ENCODE measurements at regions not wholly inside any gene's neighbourhood (a gene's known extent, or its start where the extent isn't known, plus 50 kb on each side); places are given as distances from the start of the nearest gene placed in this dataset.

- DNase-seq = no peak
Observed at GRCh38 chr4:155512817-155513216, 136.1 kb upstream of the MAP9 start.

- DNase-seq = no peak
Observed at GRCh38 chr4:155512046-155512445, 135.3 kb upstream of the MAP9 start.

GRCh38 chr4:155510771-155511170 lies 134.0 kb upstream of the MAP9 start:
- DNase-seq = peak in 1 of 5 experiments; percentile 83

- no peak for DNase-seq
Observed at GRCh38 chr4:155509555-155509954, 132.8 kb upstream of the MAP9 start.

- DNase-seq = no peak
Observed at GRCh38 chr4:155506745-155507144, 130.0 kb upstream of the MAP9 start.

GRCh38 chr4:155505321-155505720 lies 128.6 kb upstream of the MAP9 start:
- DNase-seq = no peak

DNA sequence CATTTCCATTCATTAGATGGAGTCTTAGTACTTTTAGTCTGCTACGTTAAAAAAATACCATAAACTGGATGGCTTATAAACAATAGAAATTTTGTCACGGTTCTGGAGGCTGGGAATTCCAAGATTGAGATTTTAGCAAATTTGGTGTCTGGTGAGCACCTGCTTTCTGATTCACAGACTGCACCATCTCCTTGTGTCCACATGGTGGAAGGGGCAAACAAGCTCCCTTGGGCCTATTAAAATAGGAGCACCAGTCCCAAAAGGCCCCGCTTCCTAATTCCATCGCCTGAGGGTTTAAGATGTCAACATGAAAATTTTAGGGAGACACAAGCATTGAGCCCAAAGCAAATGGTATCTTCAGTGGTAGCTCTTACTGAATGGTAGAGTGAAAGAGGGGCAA lies 120.5 kb upstream of the MAP9 start:
- no peak for DNase-seq

GRCh38 chr4:155496294-155496626 lies 119.5 kb upstream of the MAP9 start:
- DNase-seq = no peak

DNA sequence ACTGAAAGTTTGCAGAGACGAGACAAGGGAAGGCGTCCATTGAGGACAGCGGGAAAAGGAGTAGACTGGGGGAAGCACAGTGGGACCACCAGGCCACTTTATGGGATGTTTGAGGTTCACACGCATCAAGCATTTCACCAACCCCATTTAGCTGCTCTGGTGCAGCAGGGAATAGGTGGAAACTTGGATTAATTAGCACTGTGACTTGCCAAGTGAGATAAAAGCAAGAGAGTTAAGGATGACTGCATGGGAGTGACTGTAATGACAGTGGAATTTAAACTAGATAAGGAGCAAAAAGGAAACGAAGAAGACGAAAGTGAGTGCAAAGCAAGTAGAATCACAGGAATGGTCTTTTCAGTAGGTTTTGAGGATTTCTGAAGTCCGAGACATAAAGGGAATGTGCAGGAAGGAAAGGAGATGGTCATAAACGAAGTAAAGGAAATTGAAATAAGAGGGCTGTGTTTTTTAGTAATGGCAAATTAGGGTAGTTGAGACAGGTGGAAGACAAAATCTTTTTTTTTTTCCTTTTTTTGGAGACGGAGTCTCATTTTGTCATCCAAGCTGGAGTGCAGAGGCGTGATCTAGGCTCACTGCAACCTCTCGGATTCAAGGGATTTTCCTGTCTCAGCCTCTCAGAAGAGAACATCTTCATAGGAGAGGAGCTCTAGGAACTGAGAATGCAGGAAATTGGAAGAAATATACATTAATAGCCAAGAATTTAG lies 119.0 kb upstream of the MAP9 start:
- DNase-seq = no peak

GRCh38 chr4:155494037-155494718 lies 117.4 kb upstream of the MAP9 start:
- no peak for DNase-seq

- no peak for DNase-seq
Observed at GRCh38 chr4:155491336-155492120, 114.8 kb upstream of the MAP9 start.

- DNase-seq = no peak
Observed at GRCh38 chr4:155489271-155489670, 112.5 kb upstream of the MAP9 start.

- no peak for DNase-seq
Observed at GRCh38 chr4:155488691-155489090, 111.9 kb upstream of the MAP9 start.

DNA sequence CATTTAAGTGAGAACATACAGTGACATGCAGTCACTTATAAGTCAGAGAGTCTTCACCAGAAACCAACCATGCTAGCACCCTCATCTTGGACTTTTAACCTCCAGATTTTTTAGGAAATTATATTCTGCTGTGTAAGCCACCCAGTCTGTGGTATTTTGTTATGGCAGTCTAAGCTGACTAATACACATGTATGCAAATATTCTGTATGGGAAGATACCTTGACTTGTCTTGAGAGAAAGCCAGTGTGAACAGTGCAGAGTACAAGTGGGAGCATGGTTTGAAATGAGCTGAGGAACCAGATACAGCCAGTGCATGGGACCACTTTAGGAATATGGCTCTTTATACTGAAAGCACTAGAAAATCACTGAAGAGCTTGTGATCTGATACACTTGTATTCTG lies 110.4 kb upstream of the MAP9 start:
- no peak for DNase-seq

GRCh38 chr4:155481150-155481549 lies 104.4 kb upstream of the MAP9 start:
- DNase-seq = no peak

- no peak for DNase-seq
Observed at GRCh38 chr4:155479835-155480234, 103.1 kb upstream of the MAP9 start.

DNA sequence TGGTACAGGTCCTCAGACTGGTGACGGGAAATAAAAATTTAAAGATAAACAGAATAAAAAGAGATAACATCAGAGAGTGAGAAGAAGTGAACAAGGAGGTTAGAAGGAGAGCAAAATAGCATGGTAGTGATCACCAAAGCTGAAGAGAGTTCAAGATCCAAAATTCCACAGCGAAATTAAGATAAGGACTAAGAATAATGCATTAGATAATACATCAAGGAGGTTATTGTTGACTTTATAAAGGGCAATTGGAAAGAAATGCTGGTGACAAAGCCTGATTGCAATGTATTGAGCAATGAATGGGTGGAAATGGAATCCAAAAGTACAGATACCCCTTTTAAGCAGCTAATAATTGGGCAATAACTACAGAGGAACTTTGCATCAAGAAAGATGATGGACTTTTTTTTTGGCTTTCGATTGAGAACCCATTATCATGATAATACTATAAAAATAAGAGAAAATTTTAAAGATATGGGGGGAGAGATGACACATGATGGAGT lies 101.6 kb upstream of the MAP9 start:
- no peak for DNase-seq

DNA sequence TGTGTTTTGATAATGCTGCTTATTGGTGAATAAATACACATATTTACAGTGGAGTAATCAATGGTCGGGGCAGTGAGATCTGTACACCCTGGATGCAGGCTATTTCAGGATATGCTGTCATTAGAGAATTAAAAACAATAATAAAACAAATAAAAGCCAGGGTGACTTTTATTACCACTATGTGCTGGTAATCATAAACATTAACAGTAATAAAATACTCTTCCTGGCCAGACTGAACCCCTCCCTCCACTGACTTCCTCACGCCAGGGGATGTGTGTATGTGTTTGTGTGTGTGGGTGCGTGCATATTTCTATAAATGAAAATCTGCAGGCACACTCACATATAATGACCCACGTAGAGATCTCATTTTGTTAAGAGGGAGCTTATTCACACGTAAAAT lies 98.0 kb upstream of the MAP9 start:
- no peak for DNase-seq

- no peak for DNase-seq
Observed at GRCh38 chr4:155473420-155474095, 96.8 kb upstream of the MAP9 start.

GRCh38 chr4:155468282-155468681 lies 91.5 kb upstream of the MAP9 start:
- DNase-seq = no peak

- DNase-seq = no peak
Observed at GRCh38 chr4:155450676-155451075, 73.9 kb upstream of the MAP9 start.

GRCh38 chr4:155445306-155445705 lies 68.5 kb upstream of the MAP9 start:
- no peak for DNase-seq

- DNase-seq = no peak
Observed at GRCh38 chr4:155444721-155445120, 68.0 kb upstream of the MAP9 start.

All from T-helper 2 cell (primary cell).